ENCODE measurements at regions not wholly inside any gene's neighbourhood (a gene's known extent, or its start where the extent isn't known, plus 50 kb on each side); places are given as distances from the start of the nearest gene placed in this dataset.

DNA sequence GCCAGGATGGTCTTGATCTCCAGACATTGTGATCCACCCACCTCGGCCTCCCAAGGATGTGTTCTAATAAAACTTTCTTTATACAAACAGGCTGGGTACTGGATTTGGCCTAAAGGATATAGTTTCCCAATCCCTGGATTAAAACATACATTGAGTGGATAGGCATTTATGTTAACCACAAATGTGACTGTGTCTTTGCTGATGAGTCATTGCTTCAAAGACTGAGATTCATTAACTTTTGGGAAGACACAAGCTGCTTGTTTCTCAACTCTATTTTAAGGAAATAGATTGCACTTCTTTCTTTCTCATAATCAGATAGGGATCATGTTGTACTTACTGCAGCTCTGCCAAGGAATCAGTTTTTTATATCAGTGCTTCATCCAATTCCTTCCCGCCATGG lies 131.3 kb upstream of the AGA start:
- H3K4me3 Mint-ChIP-seq (ENCODE audit: unreplicated experiment), result no peak overlapping the region

DNA sequence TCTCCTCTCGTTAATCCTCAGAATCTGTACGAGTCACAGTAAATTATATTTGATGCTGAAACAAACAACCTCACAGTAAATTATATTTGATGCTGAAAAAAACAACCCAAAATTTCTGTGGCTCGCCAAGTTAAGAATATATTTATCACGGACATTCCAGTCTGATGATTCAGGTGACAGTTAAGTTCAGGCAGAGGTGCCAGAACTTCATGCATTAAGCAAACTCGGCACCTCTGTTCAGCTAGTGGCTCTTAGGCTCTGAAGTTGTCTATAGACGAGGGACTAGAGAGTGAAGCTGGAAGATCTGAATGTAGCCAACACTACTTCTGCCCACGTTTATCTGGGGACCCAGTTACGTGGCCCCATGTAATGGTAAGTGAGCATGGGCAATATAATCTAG lies 132.2 kb upstream of the AGA start:
- no peak for FAIRE-seq

More for the DNA sequence above, 131.3 kb upstream of the AGA start:
- FAIRE-seq, result no peak
- peaks cover 4% of the 10 kb centered on the region for H3K4me1 ChIP-seq (ENCODE audit: insufficient read depth, low read length)
- peak; percentile 92 for DNase-seq (ENCODE audit: low read depth)
- no peaks in the 10 kb centered on the region for H3K27me3 Mint-ChIP-seq (ENCODE audit: low read depth, unreplicated experiment)
- H3K36me3 Mint-ChIP-seq (ENCODE audit: low read depth, unreplicated experiment), result no peaks in the 10 kb centered on the region
- no peak overlapping the region for H3K9ac ChIP-seq (ENCODE audit: low read length)
- peaks cover 26% of the 10 kb centered on the region for H3K4me1 Mint-ChIP-seq (ENCODE audit: low read depth, unreplicated experiment)
- H3K4me3 ChIP-seq (ENCODE audit: insufficient read depth, low read depth, low read length), result no peak overlapping the region
- TF ChIP-seq, protein P1, sequence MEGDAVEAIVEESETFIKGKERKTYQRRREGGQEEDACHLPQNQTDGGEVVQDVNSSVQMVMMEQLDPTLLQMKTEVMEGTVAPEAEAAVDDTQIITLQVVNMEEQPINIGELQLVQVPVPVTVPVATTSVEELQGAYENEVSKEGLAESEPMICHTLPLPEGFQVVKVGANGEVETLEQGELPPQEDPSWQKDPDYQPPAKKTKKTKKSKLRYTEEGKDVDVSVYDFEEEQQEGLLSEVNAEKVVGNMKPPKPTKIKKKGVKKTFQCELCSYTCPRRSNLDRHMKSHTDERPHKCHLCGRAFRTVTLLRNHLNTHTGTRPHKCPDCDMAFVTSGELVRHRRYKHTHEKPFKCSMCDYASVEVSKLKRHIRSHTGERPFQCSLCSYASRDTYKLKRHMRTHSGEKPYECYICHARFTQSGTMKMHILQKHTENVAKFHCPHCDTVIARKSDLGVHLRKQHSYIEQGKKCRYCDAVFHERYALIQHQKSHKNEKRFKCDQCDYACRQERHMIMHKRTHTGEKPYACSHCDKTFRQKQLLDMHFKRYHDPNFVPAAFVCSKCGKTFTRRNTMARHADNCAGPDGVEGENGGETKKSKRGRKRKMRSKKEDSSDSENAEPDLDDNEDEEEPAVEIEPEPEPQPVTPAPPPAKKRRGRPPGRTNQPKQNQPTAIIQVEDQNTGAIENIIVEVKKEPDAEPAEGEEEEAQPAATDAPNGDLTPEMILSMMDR (IDR thresholded peaks at IDR 0.05; ENCODE audit: insufficient read depth, low read depth, low read length), result no peak
- no peak for TF ChIP-seq EZH2 (IDR thresholded peaks at IDR 0.05; ENCODE audit: insufficient read depth, low read length)
- no peaks in the 10 kb centered on the region for H3K36me3 ChIP-seq (ENCODE audit: insufficient read depth, low read length)
- no peaks in the 10 kb centered on the region for H3K9me3 Mint-ChIP-seq (ENCODE audit: unreplicated experiment)
- no peak overlapping the region for H3K27ac ChIP-seq (ENCODE audit: low read depth, low read length)
- H2AFZ ChIP-seq (ENCODE audit: low read depth, low read length), result no peak overlapping the region
- H4K20me1 ChIP-seq (ENCODE audit: insufficient read depth, low read length), result no peaks in the 10 kb centered on the region
- no peaks in the 10 kb centered on the region for H3K27me3 ChIP-seq (ENCODE audit: insufficient read depth, low read length)
- peak overlapping the region; percentile 83 for H3K27ac Mint-ChIP-seq (ENCODE audit: unreplicated experiment)
- H3K79me2 ChIP-seq (ENCODE audit: insufficient read depth, low read length), result no peaks in the 10 kb centered on the region
- H3K9me3 ChIP-seq (ENCODE audit: insufficient read depth, low read depth, low read length), result no peaks in the 10 kb centered on the region
- no peak overlapping the region for H3K4me2 ChIP-seq (ENCODE audit: low read length)

DNA sequence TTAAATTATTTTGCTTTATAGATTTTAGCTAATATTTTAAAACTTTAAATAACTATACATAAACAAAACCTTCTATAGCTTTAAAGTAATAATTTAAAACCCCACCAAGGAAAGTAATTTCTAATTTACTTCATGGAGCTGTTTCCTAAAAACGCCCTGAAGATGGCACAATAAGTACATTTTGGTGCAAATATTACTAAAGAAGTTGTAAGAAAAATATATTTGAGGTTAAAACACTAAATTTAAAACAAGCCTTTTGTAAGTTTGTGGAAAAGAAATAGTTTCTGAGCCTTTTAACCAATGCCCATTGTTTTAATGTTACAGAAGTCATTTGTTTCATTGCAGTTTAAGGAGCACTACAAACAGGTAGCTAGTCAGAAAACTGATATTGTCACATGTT lies 137.4 kb upstream of the AGA start:
- Mint-ChIP-seq H3K36me3 (ENCODE audit: low read depth, unreplicated experiment) (no peaks in the 10 kb centered on the region), H3K27ac (ENCODE audit: unreplicated experiment) (no peak overlapping the region), H3K4me1 (ENCODE audit: low read depth, unreplicated experiment) (peaks cover under 1% of the 10 kb centered on the region), H3K27me3 (ENCODE audit: low read depth, unreplicated experiment) (no peaks in the 10 kb centered on the region), H3K4me3 (ENCODE audit: unreplicated experiment) (no peak overlapping the region), H3K9me3 (ENCODE audit: unreplicated experiment) (no peaks in the 10 kb centered on the region)
- Histone ChIP-seq H3K27me3 (ENCODE audit: insufficient read depth, low read length) (no peaks in the 10 kb centered on the region), H3K79me2 (ENCODE audit: insufficient read depth, low read length) (no peaks in the 10 kb centered on the region), H3K4me3 (ENCODE audit: insufficient read depth, low read depth, low read length) (no peak overlapping the region), H3K36me3 (ENCODE audit: insufficient read depth, low read length) (no peaks in the 10 kb centered on the region), H3K9me3 (ENCODE audit: insufficient read depth, low read depth, low read length) (no peaks in the 10 kb centered on the region), H3K4me2 (ENCODE audit: low read length) (no peak overlapping the region), H3K4me1 (ENCODE audit: insufficient read depth, low read length) (no peaks in the 10 kb centered on the region), H2AFZ (ENCODE audit: low read depth, low read length) (no peak overlapping the region), H3K27ac (ENCODE audit: low read depth, low read length) (no peak overlapping the region), H3K9ac (ENCODE audit: low read length) (no peak overlapping the region), H4K20me1 (ENCODE audit: insufficient read depth, low read length) (no peaks in the 10 kb centered on the region)
- TF ChIP-seq, protein P1 (IDR thresholded peaks at IDR 0.05; ENCODE audit: insufficient read depth, low read depth, low read length), result peak; percentile 8
- no peak for TF ChIP-seq EZH2 (IDR thresholded peaks at IDR 0.05; ENCODE audit: insufficient read depth, low read length)
- no peak for DNase-seq (ENCODE audit: low read depth)
- FAIRE-seq, result no peak

More for the DNA sequence above, 132.2 kb upstream of the AGA start:
- no peaks in the 10 kb centered on the region for H3K27me3 ChIP-seq (ENCODE audit: insufficient read depth, low read length)
- H3K9ac ChIP-seq (ENCODE audit: low read length), result no peak overlapping the region
- H3K9me3 ChIP-seq (ENCODE audit: insufficient read depth, low read depth, low read length), result no peaks in the 10 kb centered on the region
- peaks cover 21% of the 10 kb centered on the region for H3K4me1 Mint-ChIP-seq (ENCODE audit: low read depth, unreplicated experiment)
- H3K4me2 ChIP-seq (ENCODE audit: low read length), result no peak overlapping the region
- H3K36me3 ChIP-seq (ENCODE audit: insufficient read depth, low read length), result no peaks in the 10 kb centered on the region
- H3K4me3 Mint-ChIP-seq (ENCODE audit: unreplicated experiment), result no peak overlapping the region
- H3K4me1 ChIP-seq (ENCODE audit: insufficient read depth, low read length), result peaks cover 4% of the 10 kb centered on the region
- H3K36me3 Mint-ChIP-seq (ENCODE audit: low read depth, unreplicated experiment), result no peaks in the 10 kb centered on the region
- H4K20me1 ChIP-seq (ENCODE audit: insufficient read depth, low read length), result no peaks in the 10 kb centered on the region
- peak overlapping the region; percentile 3 for H3K27ac ChIP-seq (ENCODE audit: low read depth, low read length)
- H3K4me3 ChIP-seq (ENCODE audit: insufficient read depth, low read depth, low read length), result no peak overlapping the region
- TF ChIP-seq EZH2 (IDR thresholded peaks at IDR 0.05; ENCODE audit: insufficient read depth, low read length), result no peak
- TF ChIP-seq, protein P1 (IDR thresholded peaks at IDR 0.05; ENCODE audit: insufficient read depth, low read depth, low read length), result no peak
- peak; percentile 80 for DNase-seq (ENCODE audit: low read depth)
- no peaks in the 10 kb centered on the region for H3K79me2 ChIP-seq (ENCODE audit: insufficient read depth, low read length)
- no peaks in the 10 kb centered on the region for H3K9me3 Mint-ChIP-seq (ENCODE audit: unreplicated experiment)
- peak overlapping the region; percentile 43 for H3K27ac Mint-ChIP-seq (ENCODE audit: unreplicated experiment)
- H2AFZ ChIP-seq (ENCODE audit: low read depth, low read length), result no peak overlapping the region
- no peaks in the 10 kb centered on the region for H3K27me3 Mint-ChIP-seq (ENCODE audit: low read depth, unreplicated experiment)
